Activated CD4-positive, alpha-beta memory T cell treated with anti-CD3 and anti-CD28 coated beads for 36 hours (primary cell): ENCODE measurements at regions not wholly inside any gene's neighbourhood (a gene's known extent, or its start where the extent isn't known, plus 50 kb on each side); places are given as distances from the start of the nearest gene placed in this dataset.

Experiments used
- CTCF ChIA-PET: fragments of 350-600 bp; sonication (Branson Sonifier 250); formaldehyde crosslinking; loops from one replicate; lab custom pipeline; 2021; ENCODE audit warnings: antibody characterized with exemption, inconsistent platforms; lab: Charles Lee
- POLR2A ChIA-PET: fragments of 350-600 bp; sonication (Branson Sonifier 250); formaldehyde crosslinking; loops from one replicate; lab custom pipeline; 2021; ENCODE audit warnings: antibody characterized with exemption; lab: Charles Lee
- DNase-seq: peaks from one replicate; pipeline ENCODE4 v3.0.0-alpha.2; 2020
- H3K27ac Mint-ChIP-seq: one replicate; pipeline ENCODE4 v1.8.0; 2021; ENCODE audit warnings: mixed read lengths
- H3K27me3 Mint-ChIP-seq: one replicate; pipeline ENCODE4 v1.8.0; 2021; ENCODE audit warnings: mixed read lengths
- H3K36me3 Mint-ChIP-seq: one replicate; pipeline ENCODE4 v1.8.0; 2021; ENCODE audit warnings: mixed read lengths
- H3K4me1 Mint-ChIP-seq: one replicate; pipeline ENCODE4 v1.8.0; 2021; ENCODE audit warnings: low read depth, mixed read lengths
- H3K4me3 Mint-ChIP-seq: one replicate; pipeline ENCODE4 v1.8.0; 2021; ENCODE audit warnings: mild to moderate bottlenecking, mixed read lengths
- H3K9me3 Mint-ChIP-seq: one replicate; pipeline ENCODE4 v1.8.0; 2021; ENCODE audit warnings: mixed read lengths
- intact Hi-C: fragments of 100-400 bp; cut with micrococcal nuclease; formaldehyde crosslinking; loops from one replicate; pipeline ENCODE4 v1.15.1; 2023

- H3K27ac Mint-ChIP-seq: no peak overlapping the region
- intact Hi-C loops: no loop called here
- no peaks in the 10 kb centered on the region for H3K9me3 Mint-ChIP-seq
- no peak for DNase-seq
- ChIA-PET POLR2A (no interaction called here), CTCF (no interaction called here)
- no peaks in the 10 kb centered on the region for H3K4me1 Mint-ChIP-seq
- no peak overlapping the region for H3K4me3 Mint-ChIP-seq
- no peaks in the 10 kb centered on the region for H3K27me3 Mint-ChIP-seq
- no peaks in the 10 kb centered on the region for H3K36me3 Mint-ChIP-seq
Observed at GRCh38 chr16:49216593-49216992, 65.0 kb downstream of the CBLN1 start.

GRCh38 chr16:49213594-49213993 is 68.0 kb downstream of the CBLN1 start:
- POLR2A ChIA-PET: no interaction called here
- intact Hi-C loops: no loop called here
- no peaks in the 10 kb centered on the region for H3K4me1 Mint-ChIP-seq
- CTCF ChIA-PET: no interaction called here
- H3K36me3 Mint-ChIP-seq: no peaks in the 10 kb centered on the region
- H3K27me3 Mint-ChIP-seq: no peaks in the 10 kb centered on the region
- DNase-seq: no peak
- H3K27ac Mint-ChIP-seq: no peak overlapping the region
- no peaks in the 10 kb centered on the region for H3K9me3 Mint-ChIP-seq
- no peak overlapping the region for H3K4me3 Mint-ChIP-seq

- no peaks in the 10 kb centered on the region for H3K4me1 Mint-ChIP-seq
- H3K4me3 Mint-ChIP-seq: no peak overlapping the region
- H3K36me3 Mint-ChIP-seq: no peaks in the 10 kb centered on the region
- intact Hi-C loops: no loop called here
- no peak overlapping the region for H3K27ac Mint-ChIP-seq
- CTCF ChIA-PET: no interaction called here
- POLR2A ChIA-PET: no interaction called here
- no peaks in the 10 kb centered on the region for H3K27me3 Mint-ChIP-seq
- DNase-seq: no peak
- no peaks in the 10 kb centered on the region for H3K9me3 Mint-ChIP-seq
Observed at GRCh38 chr16:49204191-49204590, 77.4 kb downstream of the CBLN1 start.

- Mint-ChIP-seq H3K4me3 (no peak overlapping the region), H3K27ac (no peak overlapping the region), H3K9me3 (no peaks in the 10 kb centered on the region), H3K27me3 (no peaks in the 10 kb centered on the region), H3K36me3 (no peaks in the 10 kb centered on the region), H3K4me1 (no peaks in the 10 kb centered on the region)
- POLR2A ChIA-PET: no interaction called here
- no peak for DNase-seq
- intact Hi-C loops: no loop called here
- CTCF ChIA-PET: no interaction called here
Observed at GRCh38 chr16:49203361-49203760, 78.3 kb downstream of the CBLN1 start.

GRCh38 chr16:49201118-49201517 is 80.5 kb downstream of the CBLN1 start:
- intact Hi-C loops: no loop called here
- no peaks in the 10 kb centered on the region for H3K9me3 Mint-ChIP-seq
- H3K36me3 Mint-ChIP-seq: no peaks in the 10 kb centered on the region
- ChIA-PET CTCF (no interaction called here), POLR2A (no interaction called here)
- H3K4me3 Mint-ChIP-seq: no peak overlapping the region
- H3K27me3 Mint-ChIP-seq: no peaks in the 10 kb centered on the region
- no peaks in the 10 kb centered on the region for H3K4me1 Mint-ChIP-seq
- DNase-seq: no peak
- no peak overlapping the region for H3K27ac Mint-ChIP-seq

- H3K27ac Mint-ChIP-seq: no peak overlapping the region
- DNase-seq: no peak
- CTCF ChIA-PET: no interaction called here
Observed at GRCh38 chr16:49200223-49200820, 81.3 kb downstream of the CBLN1 start.

GRCh38 chr16:49195237-49195548 is 86.4 kb downstream of the CBLN1 start:
- no peak overlapping the region for H3K4me3 Mint-ChIP-seq
- DNase-seq: no peak
- no peaks in the 10 kb centered on the region for H3K36me3 Mint-ChIP-seq
- intact Hi-C loops: no loop called here
- no peak overlapping the region for H3K27ac Mint-ChIP-seq
- no peaks in the 10 kb centered on the region for H3K4me1 Mint-ChIP-seq
- H3K9me3 Mint-ChIP-seq: no peaks in the 10 kb centered on the region
- ChIA-PET CTCF (no interaction called here), POLR2A (no interaction called here)
- no peaks in the 10 kb centered on the region for H3K27me3 Mint-ChIP-seq

More at GRCh38 chr16:49200223-49200820, 81.3 kb downstream of the CBLN1 start:
- no peaks in the 10 kb centered on the region for H3K9me3 Mint-ChIP-seq
- POLR2A ChIA-PET: no interaction called here
- no peaks in the 10 kb centered on the region for H3K4me1 Mint-ChIP-seq
- no peak overlapping the region for H3K4me3 Mint-ChIP-seq
- H3K36me3 Mint-ChIP-seq: no peaks in the 10 kb centered on the region
- no peaks in the 10 kb centered on the region for H3K27me3 Mint-ChIP-seq
- intact Hi-C loops: no loop called here

- H3K9me3 Mint-ChIP-seq: peaks cover 2% of the 10 kb centered on the region
- no peaks in the 10 kb centered on the region for H3K36me3 Mint-ChIP-seq
- H3K27ac Mint-ChIP-seq: no peak overlapping the region
- CTCF ChIA-PET: no interaction called here
- intact Hi-C loops: no loop called here
- no peak overlapping the region for H3K4me3 Mint-ChIP-seq
- H3K27me3 Mint-ChIP-seq: no peaks in the 10 kb centered on the region
- no peak for DNase-seq
- POLR2A ChIA-PET: no interaction called here
- no peaks in the 10 kb centered on the region for H3K4me1 Mint-ChIP-seq
Observed at GRCh38 chr16:49194537-49195236, 87.0 kb downstream of the CBLN1 start.

- no peak overlapping the region for H3K27ac Mint-ChIP-seq
- peaks cover 2% of the 10 kb centered on the region for H3K9me3 Mint-ChIP-seq
- POLR2A ChIA-PET: no interaction called here
- no peaks in the 10 kb centered on the region for H3K27me3 Mint-ChIP-seq
- intact Hi-C loops: no loop called here
- DNase-seq: no peak
- no peaks in the 10 kb centered on the region for H3K36me3 Mint-ChIP-seq
- no peak overlapping the region for H3K4me3 Mint-ChIP-seq
- H3K4me1 Mint-ChIP-seq: no peaks in the 10 kb centered on the region
- CTCF ChIA-PET: no interaction called here
Observed at GRCh38 chr16:49193596-49193995, 88.0 kb downstream of the CBLN1 start.

- DNase-seq: no peak
- Mint-ChIP-seq H3K27me3 (no peaks in the 10 kb centered on the region), H3K4me1 (no peaks in the 10 kb centered on the region), H3K9me3 (peaks cover 6% of the 10 kb centered on the region), H3K4me3 (no peak overlapping the region), H3K36me3 (no peaks in the 10 kb centered on the region), H3K27ac (no peak overlapping the region)
- ChIA-PET POLR2A (no interaction called here), CTCF (interaction anchor here (0.6 kb wide), 1 partner anchor 706 kb away, joined by 3 read pairs; no protein-coding TSS in a partner anchor)
- intact Hi-C loops: no loop called here
Observed at GRCh38 chr16:49189286-49189685, 92.4 kb downstream of the CBLN1 start.

- Mint-ChIP-seq H3K4me1 (no peaks in the 10 kb centered on the region), H3K9me3 (peaks cover 4% of the 10 kb centered on the region), H3K4me3 (no peak overlapping the region), H3K36me3 (no peaks in the 10 kb centered on the region), H3K27ac (no peak overlapping the region), H3K27me3 (no peaks in the 10 kb centered on the region)
- intact Hi-C loops: no loop called here
- ChIA-PET POLR2A (no interaction called here), CTCF (no interaction called here)
- no peak for DNase-seq
Observed at GRCh38 chr16:49183911-49184310, 97.7 kb downstream of the CBLN1 start.

GRCh38 chr16:49181791-49182518 is 99.7 kb downstream of the CBLN1 start:
- CTCF ChIA-PET: no interaction called here
- POLR2A ChIA-PET: no interaction called here
- intact Hi-C loops: no loop called here

More at GRCh38 chr16:49181791-49182518, 99.7 kb downstream of the CBLN1 start:
- Mint-ChIP-seq H3K9me3 (no peaks in the 10 kb centered on the region), H3K4me3 (no peak overlapping the region), H3K27me3 (no peaks in the 10 kb centered on the region), H3K27ac (no peak overlapping the region), H3K36me3 (no peaks in the 10 kb centered on the region), H3K4me1 (no peaks in the 10 kb centered on the region)
- DNase-seq: no peak
